ENCODE measurements at regions not wholly inside any gene's neighbourhood (a gene's known extent, or its start where the extent isn't known, plus 50 kb on each side); places are given as distances from the start of the nearest gene placed in this dataset.

DNA sequence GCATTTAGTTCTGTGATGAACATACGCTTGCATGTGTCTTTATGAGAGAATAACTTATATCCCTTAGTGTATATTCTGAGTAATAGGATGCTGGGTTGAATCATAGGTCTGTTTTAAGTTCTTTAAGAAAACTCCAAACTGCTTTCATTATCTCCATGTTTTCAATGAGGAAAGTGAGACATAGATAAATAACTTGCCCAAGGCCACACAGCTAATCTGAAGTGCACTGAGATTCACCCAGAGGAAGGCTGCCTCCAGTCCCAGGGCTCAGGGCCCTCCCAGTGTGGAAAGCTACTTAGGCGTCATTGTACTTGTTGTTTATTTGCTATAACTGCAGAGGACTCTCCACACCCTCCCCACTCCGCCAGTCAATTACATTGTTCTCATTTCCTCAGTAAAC, 126.7 kb downstream of the INHBA start:
- TF ChIP-seq, protein P1, sequence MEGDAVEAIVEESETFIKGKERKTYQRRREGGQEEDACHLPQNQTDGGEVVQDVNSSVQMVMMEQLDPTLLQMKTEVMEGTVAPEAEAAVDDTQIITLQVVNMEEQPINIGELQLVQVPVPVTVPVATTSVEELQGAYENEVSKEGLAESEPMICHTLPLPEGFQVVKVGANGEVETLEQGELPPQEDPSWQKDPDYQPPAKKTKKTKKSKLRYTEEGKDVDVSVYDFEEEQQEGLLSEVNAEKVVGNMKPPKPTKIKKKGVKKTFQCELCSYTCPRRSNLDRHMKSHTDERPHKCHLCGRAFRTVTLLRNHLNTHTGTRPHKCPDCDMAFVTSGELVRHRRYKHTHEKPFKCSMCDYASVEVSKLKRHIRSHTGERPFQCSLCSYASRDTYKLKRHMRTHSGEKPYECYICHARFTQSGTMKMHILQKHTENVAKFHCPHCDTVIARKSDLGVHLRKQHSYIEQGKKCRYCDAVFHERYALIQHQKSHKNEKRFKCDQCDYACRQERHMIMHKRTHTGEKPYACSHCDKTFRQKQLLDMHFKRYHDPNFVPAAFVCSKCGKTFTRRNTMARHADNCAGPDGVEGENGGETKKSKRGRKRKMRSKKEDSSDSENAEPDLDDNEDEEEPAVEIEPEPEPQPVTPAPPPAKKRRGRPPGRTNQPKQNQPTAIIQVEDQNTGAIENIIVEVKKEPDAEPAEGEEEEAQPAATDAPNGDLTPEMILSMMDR (IDR thresholded peaks at IDR 0.05; ENCODE audit: poor library complexity) = no peak
- no peak for TF ChIP-seq EZH2 (IDR thresholded peaks at IDR 0.05; ENCODE audit: borderline replicate concordance)
